ENCODE measurements at regions not wholly inside any gene's neighbourhood (a gene's known extent, or its start where the extent isn't known, plus 50 kb on each side); places are given as distances from the start of the nearest gene placed in this dataset.

DNA sequence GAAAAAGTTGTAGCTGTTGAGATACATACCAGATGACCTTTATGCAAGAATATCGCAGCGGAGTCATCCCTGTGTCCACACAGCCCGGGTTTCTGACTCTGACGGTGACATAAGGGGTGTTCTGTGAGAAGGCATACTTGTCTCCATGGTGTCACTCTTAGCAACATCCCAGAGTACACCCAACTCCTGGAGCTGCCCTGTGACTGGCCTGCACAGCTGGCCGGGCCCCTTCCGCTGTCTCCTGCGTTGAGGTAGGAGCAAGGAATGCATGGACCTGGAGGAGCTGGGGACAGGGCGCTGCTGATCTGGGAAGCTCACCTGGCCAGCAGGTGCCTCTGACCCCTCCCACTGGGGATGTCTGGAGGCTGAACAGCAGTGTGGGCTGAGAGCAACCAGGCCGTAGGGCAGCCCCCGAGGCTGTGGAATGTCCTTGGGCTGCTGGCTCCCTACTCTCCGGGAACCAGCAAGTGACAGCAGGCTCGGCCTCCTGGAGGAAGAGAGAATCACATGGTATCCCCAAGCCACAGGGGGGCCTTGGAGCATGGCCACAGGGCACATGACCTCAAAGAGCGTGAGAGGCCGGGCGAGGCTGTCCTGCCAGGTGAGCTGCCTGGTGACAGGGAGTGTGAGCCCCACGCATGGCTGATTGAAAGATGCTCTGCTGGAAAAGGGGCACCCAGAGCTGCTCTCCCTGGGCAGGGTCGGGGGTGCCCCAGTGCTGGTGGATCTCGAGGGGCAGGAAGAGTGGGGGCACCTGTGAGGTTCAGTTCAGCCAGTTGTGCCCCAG is 113.4 kb downstream of the MRPL36 start:
- DNase-seq (ENCODE audit: extremely low spot score), result no peak
- TF ChIP-seq TARDBP (IDR thresholded peaks at IDR 0.05) (no peak), SUZ12 (IDR thresholded peaks at IDR 0.05) (no peak), LEF1 (IDR thresholded peaks at IDR 0.05; ENCODE audit: borderline replicate concordance) (no peak), FOXK2 (IDR thresholded peaks at IDR 0.05) (no peak), FOXA1 (IDR thresholded peaks at IDR 0.05) (no peak), FOXM1 (IDR thresholded peaks at IDR 0.05; ENCODE audit: borderline replicate concordance) (no peak), L3MBTL2 (conservative IDR thresholded peaks at IDR 0.05) (no peak), HDGF (IDR thresholded peaks at IDR 0.05; ENCODE audit: borderline replicate concordance) (no peak), ELF4 (IDR thresholded peaks at IDR 0.05) (no peak), ZNF384 (IDR thresholded peaks at IDR 0.05) (no peak), CTBP1 (IDR thresholded peaks at IDR 0.05; ENCODE audit: borderline replicate concordance) (no peak), ARNT (IDR thresholded peaks at IDR 0.05) (no peak), SP1 (IDR thresholded peaks at IDR 0.05) (no peak), BHLHE40 (IDR thresholded peaks at IDR 0.05; ENCODE audit: borderline replicate concordance) (no peak), NFRKB (IDR thresholded peaks at IDR 0.05) (no peak)
- TF ChIP-seq, protein P1, sequence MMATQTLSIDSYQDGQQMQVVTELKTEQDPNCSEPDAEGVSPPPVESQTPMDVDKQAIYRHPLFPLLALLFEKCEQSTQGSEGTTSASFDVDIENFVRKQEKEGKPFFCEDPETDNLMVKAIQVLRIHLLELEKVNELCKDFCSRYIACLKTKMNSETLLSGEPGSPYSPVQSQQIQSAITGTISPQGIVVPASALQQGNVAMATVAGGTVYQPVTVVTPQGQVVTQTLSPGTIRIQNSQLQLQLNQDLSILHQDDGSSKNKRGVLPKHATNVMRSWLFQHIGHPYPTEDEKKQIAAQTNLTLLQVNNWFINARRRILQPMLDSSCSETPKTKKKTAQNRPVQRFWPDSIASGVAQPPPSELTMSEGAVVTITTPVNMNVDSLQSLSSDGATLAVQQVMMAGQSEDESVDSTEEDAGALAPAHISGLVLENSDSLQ (IDR thresholded peaks at IDR 0.05), result no peak
- ChIA-PET CTCF (interaction anchor here (0.6 kb wide), 1 partner anchor 77 kb away, joined by 3 read pairs; no protein-coding TSS in a partner anchor), POLR2A (no interaction called here)

GRCh38 chr5:1685066-1685465 is 114.6 kb downstream of the MRPL36 start:
- ChIA-PET POLR2A (no interaction called here), CTCF (no interaction called here)
- no peak for DNase-seq (ENCODE audit: extremely low spot score)
- TF ChIP-seq HDGF (IDR thresholded peaks at IDR 0.05; ENCODE audit: borderline replicate concordance) (no peak), ARNT (IDR thresholded peaks at IDR 0.05) (no peak), CTBP1 (IDR thresholded peaks at IDR 0.05; ENCODE audit: borderline replicate concordance) (no peak), ELF4 (IDR thresholded peaks at IDR 0.05) (no peak), FOXA1 (IDR thresholded peaks at IDR 0.05) (no peak), NFRKB (IDR thresholded peaks at IDR 0.05) (no peak), LEF1 (IDR thresholded peaks at IDR 0.05; ENCODE audit: borderline replicate concordance) (no peak), ZNF384 (IDR thresholded peaks at IDR 0.05) (no peak)

- CTCF ChIA-PET, result no interaction called here
- TF ChIP-seq ELF4 (IDR thresholded peaks at IDR 0.05) (no peak), BHLHE40 (IDR thresholded peaks at IDR 0.05; ENCODE audit: borderline replicate concordance) (no peak), HDGF (IDR thresholded peaks at IDR 0.05; ENCODE audit: borderline replicate concordance) (no peak)
- POLR2A ChIA-PET, result no interaction called here
- DNase-seq (ENCODE audit: extremely low spot score), result no peak
Observed at GRCh38 chr5:1681955-1682354, 117.7 kb downstream of the MRPL36 start.

DNA sequence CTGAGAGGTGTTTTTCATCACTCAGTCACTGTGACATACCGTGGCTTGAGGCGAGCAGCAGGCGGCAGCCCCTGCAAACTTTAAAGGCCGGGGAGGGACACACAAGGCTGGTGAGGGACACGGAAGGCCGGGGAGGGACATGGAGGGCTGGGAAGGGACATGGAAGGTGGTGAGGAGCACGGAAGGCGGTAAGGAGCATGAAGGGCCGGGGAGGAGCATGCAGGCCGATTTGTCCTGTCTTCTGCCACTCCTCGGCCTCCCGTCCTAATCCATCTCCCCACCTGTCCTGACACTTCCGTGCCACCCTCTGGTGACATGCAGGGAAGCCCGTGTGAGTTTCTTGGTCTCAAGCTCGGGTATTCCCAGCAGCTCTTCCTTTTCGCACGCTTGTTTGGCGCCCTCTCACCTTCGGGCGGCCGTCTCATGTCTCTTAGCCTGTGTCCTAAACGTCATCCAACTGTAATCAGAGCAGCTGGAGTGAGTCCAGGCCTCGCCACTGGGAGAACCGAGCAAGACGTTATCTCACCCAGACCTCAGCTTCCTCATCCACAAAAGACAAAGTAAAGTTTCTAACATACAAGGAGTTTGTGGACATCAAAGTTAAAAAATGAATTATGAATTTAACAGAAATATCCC is 126.5 kb downstream of the MRPL36 start:
- TF ChIP-seq FOXM1 (IDR thresholded peaks at IDR 0.05; ENCODE audit: borderline replicate concordance) (no peak), ARNT (IDR thresholded peaks at IDR 0.05) (no peak), FOXK2 (IDR thresholded peaks at IDR 0.05) (no peak), ZNF384 (IDR thresholded peaks at IDR 0.05) (no peak), FOXA1 (IDR thresholded peaks at IDR 0.05) (no peak), SP1 (IDR thresholded peaks at IDR 0.05) (no peak), ELF4 (IDR thresholded peaks at IDR 0.05) (no peak), L3MBTL2 (conservative IDR thresholded peaks at IDR 0.05) (no peak), BHLHE40 (IDR thresholded peaks at IDR 0.05; ENCODE audit: borderline replicate concordance) (no peak), HDGF (IDR thresholded peaks at IDR 0.05; ENCODE audit: borderline replicate concordance) (no peak), LEF1 (IDR thresholded peaks at IDR 0.05; ENCODE audit: borderline replicate concordance) (no peak), TARDBP (IDR thresholded peaks at IDR 0.05) (no peak), SUZ12 (IDR thresholded peaks at IDR 0.05) (no peak), NFRKB (IDR thresholded peaks at IDR 0.05) (no peak), CTBP1 (IDR thresholded peaks at IDR 0.05; ENCODE audit: borderline replicate concordance) (no peak)
- TF ChIP-seq, protein P1 (IDR thresholded peaks at IDR 0.05), result no peak
- ChIA-PET CTCF (no interaction called here), POLR2A (no interaction called here)
- no peak for DNase-seq (ENCODE audit: extremely low spot score)

DNA sequence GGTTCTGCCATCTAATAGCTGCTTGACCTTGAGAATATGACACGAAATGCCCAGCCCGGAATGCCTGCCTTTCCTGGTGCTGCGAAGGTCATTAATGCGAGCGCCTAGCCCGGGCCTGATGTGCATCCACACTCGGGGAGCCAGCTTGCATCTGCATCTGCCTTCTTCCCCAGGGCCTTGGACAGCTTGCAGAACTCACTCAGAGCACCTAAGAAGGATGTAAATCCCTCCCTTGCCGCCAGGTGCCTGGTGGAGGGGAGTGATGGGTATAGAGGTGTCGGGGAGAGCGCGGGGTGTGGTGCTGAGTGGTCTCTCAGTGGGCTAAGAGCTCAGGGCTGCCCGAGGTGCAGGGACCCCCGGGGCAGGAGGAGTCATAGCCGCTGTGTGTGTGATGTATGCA is 127.2 kb downstream of the MRPL36 start:
- ChIA-PET POLR2A (no interaction called here), CTCF (no interaction called here)
- DNase-seq (ENCODE audit: extremely low spot score), result no peak
- TF ChIP-seq FOXM1 (IDR thresholded peaks at IDR 0.05; ENCODE audit: borderline replicate concordance) (no peak), CTBP1 (IDR thresholded peaks at IDR 0.05; ENCODE audit: borderline replicate concordance) (no peak), SP1 (IDR thresholded peaks at IDR 0.05) (no peak), NFRKB (IDR thresholded peaks at IDR 0.05) (no peak), L3MBTL2 (conservative IDR thresholded peaks at IDR 0.05) (no peak), ZNF384 (IDR thresholded peaks at IDR 0.05) (no peak), ARNT (IDR thresholded peaks at IDR 0.05) (no peak), BHLHE40 (IDR thresholded peaks at IDR 0.05; ENCODE audit: borderline replicate concordance) (no peak), LEF1 (IDR thresholded peaks at IDR 0.05; ENCODE audit: borderline replicate concordance) (no peak), FOXK2 (IDR thresholded peaks at IDR 0.05) (no peak), ELF4 (IDR thresholded peaks at IDR 0.05) (no peak), SUZ12 (IDR thresholded peaks at IDR 0.05) (no peak), HDGF (IDR thresholded peaks at IDR 0.05; ENCODE audit: borderline replicate concordance) (no peak)
- TF ChIP-seq, protein P1 (IDR thresholded peaks at IDR 0.05), result no peak
